MM.1S (cell line): ENCODE measurements at regions not wholly inside any gene's neighbourhood (a gene's known extent, or its start where the extent isn't known, plus 50 kb on each side); places are given as distances from the start of the nearest gene placed in this dataset.

Experiments used
- DNase-seq: peaks from one replicate; pipeline ENCODE4 v3.0.0-alpha.2; 2015
- H2AFZ ChIP-seq: fragments of 300-600 bp; sonication (generic); 2 replicates; pipeline ENCODE4 v1.6.0; 2016; ENCODE audit warnings: antibody characterized with exemption, low read length
- H3F3A ChIP-seq: fragments of 300-600 bp; sonication (generic); 2 replicates; pipeline ENCODE4 v1.6.1; 2016; ENCODE audit warnings: mild to moderate bottlenecking, antibody characterized with exemption, low read length, moderate library complexity, mixed read lengths; ENCODE audit not compliant: insufficient read depth
- H3K27ac ChIP-seq: fragments of 300-600 bp; sonication (generic); 2 replicates; pipeline ENCODE4 v1.5.1; 2016; ENCODE audit warnings: mild to moderate bottlenecking, low read length
- H3K27me3 ChIP-seq: fragments of 300-600 bp; sonication (generic); replicated peaks from 2 replicates; pipeline ENCODE4 v1.6.0; 2016; ENCODE audit warnings: low read length; ENCODE audit not compliant: insufficient read depth
- H3K36me3 ChIP-seq: fragments of 300-600 bp; sonication (generic); replicated peaks from 2 replicates; pipeline ENCODE4 v1.6.1; 2016; ENCODE audit warnings: mild to moderate bottlenecking, low read length, mixed read lengths; ENCODE audit not compliant: insufficient read depth
- H3K4me1 ChIP-seq: fragments of 300-600 bp; sonication (generic); 2 replicates; pipeline ENCODE4 v1.6.1; 2016; ENCODE audit warnings: low read length, mixed read lengths
- H3K4me2 ChIP-seq: fragments of 300-600 bp; sonication (generic); 2 replicates; pipeline ENCODE4 v1.6.0; 2016; ENCODE audit warnings: low read depth, low read length
- H3K4me3 ChIP-seq: fragments of 300-600 bp; sonication (generic); 2 replicates; pipeline ENCODE4 v1.5.1; 2016; ENCODE audit warnings: low read length, mixed read lengths
- H3K79me2 ChIP-seq: fragments of 300-600 bp; sonication (generic); 2 replicates; pipeline ENCODE4 v1.6.1; 2016; ENCODE audit warnings: mixed run types, low read length, mixed read lengths
- H3K9ac ChIP-seq: fragments of 300-600 bp; sonication (generic); 2 replicates; pipeline ENCODE4 v1.6.1; 2016; ENCODE audit warnings: low read length, mixed read lengths
- H3K9me2 ChIP-seq: fragments of 300-600 bp; sonication (generic); replicated peaks from 2 replicates; pipeline ENCODE4 v1.6.1; 2016; ENCODE audit warnings: mild to moderate bottlenecking, low read length, mixed read lengths; ENCODE audit not compliant: insufficient read depth
- H3K9me3 ChIP-seq: fragments of 300-600 bp; sonication (generic); replicated peaks from 2 replicates; pipeline ENCODE4 v1.6.1; 2016; ENCODE audit warnings: mild to moderate bottlenecking, low read length, mixed read lengths; ENCODE audit not compliant: insufficient read depth
- H4K20me1 ChIP-seq: fragments of 300-600 bp; sonication (generic); 2 replicates; pipeline ENCODE4 v1.6.1; 2016; ENCODE audit warnings: mild to moderate bottlenecking, low read length, moderate library complexity, mixed read lengths; ENCODE audit not compliant: insufficient read depth
- EZH2 ChIP-seq: fragments of 300-600 bp; sonication (generic); optimal IDR thresholded peaks from 2 replicates; pipeline ENCODE3; 2017; ENCODE audit warnings: low read depth, mild to moderate bottlenecking, antibody characterized with exemption, low read length, mixed read lengths
- EZH2phosphoT487 ChIP-seq: fragments of 300-600 bp; sonication (generic); IDR thresholded peaks from 2 replicates; pipeline ENCODE4 v1.6.1; 2018; ENCODE audit warnings: antibody characterized with exemption, low read length
- TF ChIP-seq, protein P1 (sequence below): fragments of 300-600 bp; sonication (generic); IDR thresholded peaks from 2 replicates; pipeline ENCODE4 v1.5.1; 2016; ENCODE audit warnings: antibody characterized with exemption, low read length, mixed read lengths

DNA sequence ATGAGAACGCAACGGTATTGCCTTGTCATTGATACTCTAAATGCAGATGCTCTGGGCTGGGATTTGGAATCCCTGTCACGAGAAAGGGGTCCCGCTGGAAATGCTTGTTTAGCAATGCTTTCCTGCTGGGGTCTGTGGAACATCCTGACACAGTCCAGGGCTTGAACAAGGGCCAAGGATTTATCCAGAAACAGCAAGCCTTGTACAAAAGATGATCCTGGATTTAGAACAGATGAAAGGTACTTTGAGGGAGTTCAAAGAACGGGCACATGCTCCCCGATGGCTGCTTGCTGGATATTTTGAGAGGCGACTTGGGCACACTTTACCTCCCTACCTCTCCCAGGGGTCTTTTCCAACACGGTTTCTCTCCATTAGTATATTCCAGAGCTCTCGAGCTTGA is 108.1 kb upstream of the CELF4 start:
- H3K9me2 ChIP-seq = no peaks in the 10 kb centered on the region
- H3K4me3 ChIP-seq = no peak overlapping the region
- no peak overlapping the region for H3K9ac ChIP-seq
- H3K9me3 ChIP-seq = no peaks in the 10 kb centered on the region
- TF ChIP-seq EZH2phosphoT487 = no peak
- TF ChIP-seq, protein P1, sequence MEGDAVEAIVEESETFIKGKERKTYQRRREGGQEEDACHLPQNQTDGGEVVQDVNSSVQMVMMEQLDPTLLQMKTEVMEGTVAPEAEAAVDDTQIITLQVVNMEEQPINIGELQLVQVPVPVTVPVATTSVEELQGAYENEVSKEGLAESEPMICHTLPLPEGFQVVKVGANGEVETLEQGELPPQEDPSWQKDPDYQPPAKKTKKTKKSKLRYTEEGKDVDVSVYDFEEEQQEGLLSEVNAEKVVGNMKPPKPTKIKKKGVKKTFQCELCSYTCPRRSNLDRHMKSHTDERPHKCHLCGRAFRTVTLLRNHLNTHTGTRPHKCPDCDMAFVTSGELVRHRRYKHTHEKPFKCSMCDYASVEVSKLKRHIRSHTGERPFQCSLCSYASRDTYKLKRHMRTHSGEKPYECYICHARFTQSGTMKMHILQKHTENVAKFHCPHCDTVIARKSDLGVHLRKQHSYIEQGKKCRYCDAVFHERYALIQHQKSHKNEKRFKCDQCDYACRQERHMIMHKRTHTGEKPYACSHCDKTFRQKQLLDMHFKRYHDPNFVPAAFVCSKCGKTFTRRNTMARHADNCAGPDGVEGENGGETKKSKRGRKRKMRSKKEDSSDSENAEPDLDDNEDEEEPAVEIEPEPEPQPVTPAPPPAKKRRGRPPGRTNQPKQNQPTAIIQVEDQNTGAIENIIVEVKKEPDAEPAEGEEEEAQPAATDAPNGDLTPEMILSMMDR = no peak
- TF ChIP-seq EZH2 = no peak
- H4K20me1 ChIP-seq = no peaks in the 10 kb centered on the region
- H2AFZ ChIP-seq = no peak overlapping the region
- H3F3A ChIP-seq = no peaks in the 10 kb centered on the region
- no peaks in the 10 kb centered on the region for H3K36me3 ChIP-seq
- no peaks in the 10 kb centered on the region for H3K27me3 ChIP-seq
- no peaks in the 10 kb centered on the region for H3K4me1 ChIP-seq
- DNase-seq = no peak
- no peak overlapping the region for H3K4me2 ChIP-seq
- no peak overlapping the region for H3K27ac ChIP-seq
- H3K79me2 ChIP-seq = no peaks in the 10 kb centered on the region

DNA sequence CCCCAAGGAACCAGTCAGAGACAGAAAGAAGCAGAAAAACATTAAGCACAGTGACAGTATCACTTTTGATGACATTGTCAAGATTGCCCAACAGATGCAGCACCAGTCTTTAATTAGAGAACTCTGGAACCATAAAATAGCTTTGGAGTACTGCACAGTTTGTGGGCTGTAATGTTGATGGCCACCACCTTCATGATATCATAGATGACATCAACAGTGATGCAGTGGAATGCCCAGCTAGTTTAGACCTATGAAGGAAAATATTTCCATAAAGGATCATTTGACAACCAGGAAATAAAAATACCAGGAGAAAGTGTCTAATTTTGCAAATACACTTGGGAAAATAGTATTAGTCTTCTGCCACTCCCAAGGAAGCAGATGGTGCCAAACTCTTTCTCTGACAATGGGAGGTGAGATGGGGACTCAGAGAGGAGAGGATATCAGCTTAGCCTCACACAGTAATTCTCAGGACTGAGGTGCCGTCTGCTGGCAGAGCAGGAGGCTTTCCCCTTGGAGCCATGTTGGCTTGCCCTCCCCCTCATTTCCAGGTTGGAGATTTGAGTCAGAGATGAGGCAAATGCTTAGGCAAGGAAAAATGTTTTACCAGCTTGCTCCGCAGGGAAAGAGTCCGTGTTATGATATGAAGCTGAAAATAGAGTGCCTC is 107.5 kb upstream of the CELF4 start:
- no peaks in the 10 kb centered on the region for H3K79me2 ChIP-seq
- no peaks in the 10 kb centered on the region for H3K9me3 ChIP-seq
- TF ChIP-seq EZH2phosphoT487 = no peak
- TF ChIP-seq EZH2 = no peak
- TF ChIP-seq, protein P1 = no peak
- DNase-seq = no peak
- no peak overlapping the region for H3K4me3 ChIP-seq
- no peaks in the 10 kb centered on the region for H4K20me1 ChIP-seq
- H3K36me3 ChIP-seq = no peaks in the 10 kb centered on the region
- no peak overlapping the region for H3K4me2 ChIP-seq
- no peak overlapping the region for H3K27ac ChIP-seq
- H3K4me1 ChIP-seq = no peaks in the 10 kb centered on the region
- H3K9me2 ChIP-seq = no peaks in the 10 kb centered on the region
- no peaks in the 10 kb centered on the region for H3K27me3 ChIP-seq
- H2AFZ ChIP-seq = no peak overlapping the region
- H3F3A ChIP-seq = no peaks in the 10 kb centered on the region
- H3K9ac ChIP-seq = no peak overlapping the region

DNA sequence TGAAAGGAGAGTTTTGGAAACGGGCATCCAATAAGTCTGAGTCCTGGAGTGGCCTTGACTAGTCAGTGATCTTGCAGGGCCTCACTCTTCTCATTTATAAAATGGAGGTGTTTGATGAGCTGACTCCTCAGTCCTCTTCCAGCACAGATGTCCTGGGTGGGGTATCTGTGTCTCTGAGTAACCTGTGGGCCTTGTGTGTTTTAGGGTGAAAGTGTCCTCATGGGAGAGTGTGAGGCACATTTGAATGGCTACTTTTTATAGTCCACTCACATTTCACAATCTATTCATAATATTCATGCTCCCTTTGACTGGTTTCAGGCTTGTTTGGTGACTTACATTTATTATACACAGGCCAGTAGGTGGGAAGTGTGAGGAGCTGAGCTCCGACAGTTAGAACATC is 106.4 kb upstream of the CELF4 start:
- TF ChIP-seq EZH2 (no peak), EZH2phosphoT487 (no peak)
- TF ChIP-seq, protein P1 = no peak
- H3K36me3 ChIP-seq = no peaks in the 10 kb centered on the region
- H3K9me2 ChIP-seq = no peaks in the 10 kb centered on the region
- H2AFZ ChIP-seq = no peak overlapping the region
- H3K27ac ChIP-seq = no peak overlapping the region
- no peaks in the 10 kb centered on the region for H4K20me1 ChIP-seq
- H3K9ac ChIP-seq = no peak overlapping the region
- H3K4me3 ChIP-seq = no peak overlapping the region
- no peaks in the 10 kb centered on the region for H3K79me2 ChIP-seq
- no peak for DNase-seq
- no peaks in the 10 kb centered on the region for H3F3A ChIP-seq
- no peaks in the 10 kb centered on the region for H3K9me3 ChIP-seq
- no peaks in the 10 kb centered on the region for H3K27me3 ChIP-seq
- H3K4me2 ChIP-seq = no peak overlapping the region
- H3K4me1 ChIP-seq = no peaks in the 10 kb centered on the region
